Stimulated activated CD4-positive, alpha-beta T cell treated with anti-CD3 and anti-CD28 coated beads, TNF-alpha, amount 100 ng/mL, for 48 hours (primary cell): ENCODE measurements at regions not wholly inside any gene's neighbourhood (a gene's known extent, or its start where the extent isn't known, plus 50 kb on each side); places are given as distances from the start of the nearest gene placed in this dataset.

Experiments
- DNase-seq, 3 donors: peaks; one replicate each; pipeline ENCODE4 v3.0.0-alpha.2; 2020; ENCODE audit warnings: low read depth in 3 of 3

DNA sequence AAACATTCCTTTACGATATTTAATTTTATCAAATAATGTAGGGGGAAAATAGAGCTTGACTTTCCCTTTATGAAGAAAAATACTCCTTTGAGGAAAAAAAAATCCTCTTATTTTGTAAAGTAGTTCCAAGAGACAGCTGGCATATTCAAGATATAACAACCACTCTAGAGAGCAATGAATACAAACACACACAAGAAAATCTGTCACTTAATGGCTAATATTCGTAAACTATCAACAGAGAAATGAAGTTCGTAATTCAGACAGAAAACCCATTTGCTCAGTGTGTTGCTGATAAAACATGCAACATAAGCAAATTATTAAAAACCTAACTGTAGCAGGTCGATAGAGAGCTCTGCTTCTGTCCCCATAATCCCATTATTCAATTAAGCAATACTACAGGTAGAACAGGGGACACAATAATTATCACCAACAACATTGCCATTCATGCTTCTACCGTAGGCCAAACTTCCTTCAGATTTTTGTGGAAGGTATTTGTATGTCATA, 714.4 kb upstream of the MARCKS start:
- no peak for DNase-seq

DNA sequence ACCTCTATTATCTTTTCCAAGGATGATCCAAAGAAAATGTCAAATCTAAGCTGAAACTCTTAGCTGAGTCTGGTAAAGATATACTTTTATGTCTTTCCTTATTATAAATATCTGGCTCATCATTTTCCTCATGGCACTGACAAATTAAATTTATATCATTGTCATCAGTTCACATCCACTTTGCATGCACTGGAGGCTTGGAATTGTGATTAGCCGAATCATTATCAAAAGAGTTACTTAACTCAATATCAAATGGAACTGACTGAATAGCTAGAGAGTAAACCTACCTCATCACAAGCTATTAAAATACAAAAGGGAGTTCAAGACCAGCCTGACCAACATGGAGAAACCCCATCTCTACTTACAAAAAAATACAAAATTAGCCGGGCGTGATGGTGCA, 713.9 kb upstream of the MARCKS start:
- DNase-seq, result no peak

DNA sequence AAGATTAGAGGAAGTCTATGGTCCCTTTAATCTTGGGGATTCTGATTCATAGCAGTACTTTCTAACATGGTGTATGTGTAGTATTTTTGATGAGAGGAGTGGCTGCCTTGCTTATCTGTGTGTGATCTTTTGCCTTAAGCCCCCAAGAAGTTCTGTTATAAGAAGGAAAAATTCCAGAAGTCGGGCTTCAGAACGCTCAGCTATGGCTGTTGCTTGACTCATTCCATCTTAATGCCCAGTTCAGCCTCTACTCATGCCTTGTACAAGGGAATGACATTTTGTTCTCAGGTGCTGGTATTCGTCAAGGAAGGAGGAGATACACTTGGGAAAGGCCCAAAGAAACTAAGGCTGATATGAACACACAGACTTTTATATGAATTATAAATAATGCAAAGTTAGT, 713.0 kb upstream of the MARCKS start:
- DNase-seq, result no peak

DNA sequence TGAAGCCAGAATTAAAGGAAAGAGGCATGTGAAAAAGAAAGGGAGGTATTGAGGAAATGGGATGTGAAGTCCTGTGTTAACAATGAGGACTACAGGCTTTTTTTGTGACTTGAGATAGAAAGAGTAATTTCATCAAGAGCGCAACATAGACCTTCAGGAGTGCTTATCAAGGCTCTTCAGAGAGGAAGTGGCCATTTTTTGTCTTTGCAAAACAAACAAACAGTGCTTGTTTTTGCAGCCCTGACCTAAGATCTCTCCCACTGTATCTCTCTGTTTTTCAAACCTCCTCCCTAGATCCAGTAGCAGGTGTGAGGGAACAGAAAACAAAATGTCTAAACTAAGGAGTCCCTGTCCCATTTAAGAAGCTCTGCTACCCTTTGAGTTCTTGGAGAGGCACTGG, 710.3 kb upstream of the MARCKS start:
- DNase-seq, result no peak

DNA sequence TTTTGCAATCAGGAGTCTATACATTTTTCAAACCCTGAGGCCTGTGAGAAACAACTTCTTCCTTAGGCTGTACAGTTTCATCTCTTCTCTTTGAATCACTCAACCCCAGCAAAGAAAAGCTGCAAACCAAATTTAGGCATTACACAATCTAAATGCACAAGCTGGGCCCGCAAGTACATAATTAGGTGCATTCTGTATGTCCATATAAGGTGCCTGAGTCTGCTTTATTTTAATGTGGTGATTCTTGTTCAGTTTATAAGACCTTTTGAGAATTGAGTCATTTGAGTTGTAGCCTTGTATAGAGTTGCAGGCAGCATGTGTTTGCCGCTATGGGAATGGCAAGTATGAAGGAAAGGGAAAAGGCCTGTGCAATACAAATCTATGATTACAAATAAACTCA, 709.6 kb upstream of the MARCKS start:
- no peak for DNase-seq

DNA sequence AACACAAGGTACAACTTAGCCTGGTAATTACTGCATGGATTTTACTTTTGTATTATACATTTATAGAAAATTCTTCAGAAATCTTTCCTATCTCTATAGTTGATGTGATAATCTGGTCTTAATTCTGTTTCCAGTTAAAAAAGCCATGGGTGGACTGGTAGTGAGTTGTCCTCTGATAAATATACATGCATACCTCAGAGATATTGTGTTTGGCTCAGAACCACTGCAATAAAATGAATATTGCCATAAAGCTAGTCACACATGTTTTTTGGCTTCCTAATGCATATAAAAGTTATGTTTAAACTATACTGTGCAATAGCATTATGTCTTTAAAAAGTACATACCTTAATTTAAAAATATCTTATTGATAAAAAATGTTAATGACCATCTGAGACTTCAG, 708.6 kb upstream of the MARCKS start:
- no peak for DNase-seq

DNA sequence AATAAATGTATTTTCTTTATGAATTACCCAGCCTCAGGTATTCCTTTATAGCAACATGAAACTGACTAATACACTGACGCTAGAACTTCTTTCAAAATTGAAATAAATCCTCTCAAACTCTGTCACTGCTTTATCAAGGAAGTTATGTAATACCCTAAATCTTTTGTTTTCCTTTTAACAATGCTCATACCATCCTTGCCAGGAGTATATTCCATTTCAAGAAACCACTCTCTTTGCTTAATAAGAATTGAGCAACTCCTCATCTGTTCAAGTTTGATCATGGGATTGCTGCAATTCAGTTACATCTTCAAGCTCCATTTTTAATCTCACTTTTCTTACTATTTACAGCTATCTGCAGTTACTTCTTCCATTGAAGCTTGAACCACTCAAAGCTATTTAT, 707.6 kb upstream of the MARCKS start:
- no peak for DNase-seq

DNA sequence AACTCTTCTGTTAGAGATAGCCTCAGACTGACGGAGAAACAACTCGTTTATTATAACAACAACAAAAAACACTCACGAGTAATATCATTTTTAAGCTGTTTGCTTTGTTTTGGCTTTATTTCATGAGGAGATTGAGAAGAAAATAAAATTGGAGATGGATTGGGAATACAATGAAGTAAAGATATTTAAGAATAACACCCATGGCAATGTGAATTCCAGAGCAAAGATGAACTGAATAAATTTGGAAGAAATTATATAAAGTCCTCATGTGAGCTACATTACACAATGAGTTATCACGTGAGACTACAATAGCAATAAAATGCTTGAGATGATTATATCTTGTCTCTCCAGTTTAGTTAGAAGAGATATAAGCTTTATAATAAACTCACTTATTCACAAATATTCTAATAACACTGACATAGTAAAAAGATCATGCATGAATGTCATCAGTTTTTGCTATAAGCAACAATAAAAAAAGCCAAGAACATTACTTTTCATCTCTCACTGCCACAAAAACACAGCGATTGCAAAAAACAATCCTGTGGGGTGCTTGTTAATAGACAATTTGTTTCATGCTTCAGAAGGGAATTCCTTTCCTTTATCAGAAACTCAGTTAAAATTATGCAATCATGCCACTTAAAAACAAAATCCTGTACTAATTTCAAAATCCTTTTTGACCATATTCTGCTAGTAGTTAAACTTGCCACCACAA, 696.7 kb upstream of the MARCKS start:
- DNase-seq, result no peak

DNA sequence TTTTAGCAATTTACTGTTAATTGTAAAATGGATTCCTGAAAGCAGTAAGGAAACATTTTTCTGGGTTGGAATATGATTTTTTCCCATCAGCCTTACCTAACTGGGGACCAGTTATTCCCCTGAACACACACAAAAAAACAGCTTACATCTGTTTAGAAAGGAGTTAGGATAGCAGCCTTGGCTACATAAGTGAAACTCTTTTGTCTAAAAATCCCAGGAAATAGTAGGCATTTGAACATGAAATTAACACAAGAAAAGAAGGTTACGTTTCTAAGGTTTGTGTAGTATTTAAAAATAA, 696.2 kb upstream of the MARCKS start:
- DNase-seq, result no peak

DNA sequence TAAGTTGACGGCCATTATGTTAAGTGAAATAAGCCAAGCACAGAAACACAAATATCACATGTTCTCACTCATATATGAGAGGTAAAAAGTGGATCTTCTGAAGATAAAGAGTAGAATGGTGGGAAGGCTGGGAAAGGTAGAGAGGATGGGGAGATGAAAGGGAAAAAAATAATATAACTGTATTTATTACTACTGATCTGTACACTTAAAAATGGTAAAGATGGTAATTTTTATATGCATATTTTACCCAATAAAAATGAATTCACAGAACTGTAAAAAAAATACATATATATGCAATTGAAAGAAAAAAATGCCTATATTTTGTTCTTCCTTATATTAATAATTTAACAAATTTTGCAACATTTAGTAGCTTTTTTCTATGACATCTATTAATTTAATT, 694.4 kb upstream of the MARCKS start:
- no peak for DNase-seq

DNA sequence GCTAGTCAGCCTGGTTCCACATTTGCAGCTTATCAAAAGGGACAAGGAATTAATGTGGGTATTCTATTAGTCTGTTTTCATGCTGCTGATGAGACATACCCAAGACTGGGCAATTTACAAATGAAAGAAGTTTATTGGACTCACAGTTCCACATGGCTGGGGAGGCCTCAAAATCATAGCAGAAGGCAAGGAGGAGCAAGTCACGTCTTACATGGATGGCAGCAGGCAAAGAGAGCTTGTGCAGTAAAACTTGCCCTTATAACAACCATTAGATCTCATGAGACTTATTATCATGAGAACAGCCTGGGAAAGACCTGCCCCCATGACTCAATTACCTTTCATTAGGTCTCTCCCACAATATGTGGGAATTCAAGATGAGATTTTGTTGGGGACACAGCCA, 689.1 kb upstream of the MARCKS start:
- DNase-seq, result no peak

DNA sequence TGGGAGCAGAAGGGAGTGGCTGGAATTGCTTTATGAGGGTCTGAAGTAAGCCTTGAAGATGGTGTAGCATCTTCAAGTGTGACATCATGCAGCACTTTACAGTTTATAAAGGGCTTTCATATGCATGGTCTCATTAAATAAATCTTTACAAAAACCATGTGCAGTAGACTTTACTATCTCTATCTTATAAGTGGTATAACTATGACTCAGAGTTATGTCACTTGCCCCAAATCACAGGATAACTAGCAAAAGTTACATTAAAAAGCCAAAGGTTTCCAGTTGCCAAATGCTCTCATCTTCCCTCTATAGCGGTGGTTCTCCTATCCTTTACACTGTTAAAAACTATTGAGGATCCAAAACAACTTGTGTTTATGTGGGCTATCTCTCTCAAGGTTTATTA, 687.7 kb upstream of the MARCKS start:
- no peak for DNase-seq

DNA sequence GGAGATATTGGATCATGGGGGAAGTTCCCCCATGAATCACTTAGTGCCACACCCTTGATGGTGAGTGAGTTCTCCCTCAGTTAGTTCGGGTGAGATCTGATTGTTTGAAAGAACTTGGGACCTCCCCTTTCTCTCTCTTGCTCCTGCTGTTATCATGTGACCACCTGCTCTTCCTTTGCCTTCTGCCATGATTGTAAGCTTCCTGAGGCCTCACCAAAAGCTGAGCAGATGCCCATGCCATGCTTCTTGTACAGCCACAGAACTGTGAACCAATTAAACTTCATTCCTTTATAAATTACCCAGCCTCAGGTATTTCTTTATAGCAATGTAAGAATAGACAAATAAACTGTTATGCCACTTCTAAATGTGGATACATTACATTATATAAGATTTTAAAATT, 686.7 kb upstream of the MARCKS start:
- DNase-seq, result no peak

DNA sequence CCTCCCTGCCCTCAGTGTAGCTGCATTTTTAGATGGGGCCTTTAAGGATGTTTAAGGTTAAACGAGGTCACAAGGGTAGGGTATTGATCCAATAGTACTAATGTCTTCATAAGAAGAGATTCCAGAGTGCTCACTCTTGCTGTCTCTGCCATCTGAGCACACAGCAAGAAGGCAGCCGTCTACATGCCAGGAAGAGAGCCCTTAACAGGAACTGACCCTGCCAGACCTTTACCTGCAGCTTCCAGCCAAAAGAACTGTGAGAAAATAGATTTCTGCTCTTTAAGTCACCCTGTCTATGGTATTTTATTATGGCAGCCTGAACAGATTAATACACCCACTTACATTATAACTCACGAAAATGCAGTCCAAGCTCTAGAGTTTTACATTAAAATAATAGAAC, 685.3 kb upstream of the MARCKS start:
- DNase-seq, result no peak

DNA sequence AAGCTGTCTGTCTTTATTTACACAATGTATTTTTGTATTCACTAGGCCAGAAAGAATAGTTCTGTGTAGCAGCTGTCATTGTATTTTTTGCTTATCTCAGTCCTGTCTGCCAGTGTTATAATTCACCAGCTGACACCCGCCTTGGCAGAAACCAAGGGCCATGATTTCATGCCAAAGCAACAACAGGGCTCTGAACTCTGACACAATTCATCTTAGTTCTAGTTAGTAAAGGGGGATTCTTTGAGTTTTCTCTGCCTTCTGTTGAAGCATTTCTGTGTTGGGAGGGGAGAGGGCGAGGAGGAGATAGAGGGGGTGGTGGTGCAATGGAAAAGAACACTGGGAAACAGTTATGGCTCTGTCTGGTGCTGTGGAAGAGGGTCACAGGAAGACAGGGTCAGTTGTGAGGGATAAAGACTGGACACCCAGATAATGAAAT, 684.6 kb upstream of the MARCKS start:
- DNase-seq, result no peak

DNA sequence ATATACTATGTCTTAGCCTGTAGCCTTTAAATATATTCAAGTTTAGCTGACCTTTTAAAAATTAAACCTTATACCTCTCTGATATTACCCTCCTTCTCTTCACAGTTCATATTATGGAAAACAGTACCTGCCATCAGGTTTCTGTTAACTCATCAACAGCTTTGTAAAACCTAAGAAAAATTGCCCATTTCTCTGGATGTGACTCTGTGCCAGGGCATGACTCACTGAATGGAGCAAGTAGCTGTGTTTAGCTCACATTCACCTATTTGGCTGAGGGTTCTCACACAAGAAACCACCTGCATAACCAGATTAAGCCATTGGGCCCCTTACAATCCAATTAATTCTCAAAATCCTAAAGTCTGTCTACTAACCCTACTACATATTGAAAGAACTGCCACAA, 678.8 kb upstream of the MARCKS start:
- no peak for DNase-seq

DNA sequence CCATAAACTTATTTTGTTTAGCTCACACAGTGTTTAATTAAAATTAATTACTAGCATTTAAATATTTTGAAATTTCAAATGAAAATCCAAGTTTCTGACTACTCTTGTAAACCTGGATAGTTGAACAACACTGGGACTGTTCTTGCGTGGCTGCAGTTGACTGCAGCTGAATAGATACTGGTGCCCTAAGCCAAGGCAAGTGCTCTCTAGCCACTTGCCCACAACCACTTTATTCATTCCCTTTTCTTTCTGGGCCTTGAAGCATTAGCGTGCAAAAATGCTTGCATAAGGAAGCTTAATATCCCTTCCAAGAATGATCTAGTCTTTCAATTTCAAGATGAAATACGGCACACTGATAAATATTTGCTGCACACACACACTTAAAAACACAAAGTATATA, 676.0 kb upstream of the MARCKS start:
- no peak for DNase-seq

DNA sequence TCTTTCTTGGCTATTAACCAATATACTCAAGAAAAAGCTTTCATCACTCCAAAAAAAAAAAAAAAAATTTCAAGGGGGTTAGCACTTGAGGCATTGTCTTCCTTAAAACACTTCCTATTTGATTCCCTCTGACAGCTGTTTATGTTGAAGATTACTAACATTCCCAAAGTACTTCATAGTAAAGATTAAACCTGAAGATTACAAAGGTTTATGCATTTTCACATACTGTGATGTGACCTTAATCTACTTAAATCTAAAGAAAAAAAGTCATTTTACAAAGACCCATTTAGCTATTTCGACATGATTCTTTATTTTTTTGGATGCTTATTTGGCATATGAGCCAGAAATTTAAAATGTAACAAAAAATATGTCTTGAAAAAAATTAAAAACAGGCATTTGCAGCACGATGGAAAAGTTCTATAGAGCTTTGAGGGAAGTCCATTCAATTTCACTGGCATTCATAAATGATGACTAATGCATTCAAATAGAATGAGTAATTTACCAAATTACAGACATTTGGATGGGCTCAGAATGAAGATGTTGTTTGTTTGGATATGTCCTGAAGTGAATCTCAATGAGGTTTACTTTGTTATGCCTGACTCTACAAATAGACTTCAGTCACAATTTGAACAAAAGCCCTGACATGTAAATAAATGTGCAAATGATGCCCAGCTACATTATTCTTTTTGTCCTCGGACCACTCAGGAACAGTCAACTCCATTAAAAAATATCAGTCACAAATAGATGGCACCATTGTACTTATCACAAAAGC, 674.6 kb upstream of the MARCKS start:
- DNase-seq, result no peak

DNA sequence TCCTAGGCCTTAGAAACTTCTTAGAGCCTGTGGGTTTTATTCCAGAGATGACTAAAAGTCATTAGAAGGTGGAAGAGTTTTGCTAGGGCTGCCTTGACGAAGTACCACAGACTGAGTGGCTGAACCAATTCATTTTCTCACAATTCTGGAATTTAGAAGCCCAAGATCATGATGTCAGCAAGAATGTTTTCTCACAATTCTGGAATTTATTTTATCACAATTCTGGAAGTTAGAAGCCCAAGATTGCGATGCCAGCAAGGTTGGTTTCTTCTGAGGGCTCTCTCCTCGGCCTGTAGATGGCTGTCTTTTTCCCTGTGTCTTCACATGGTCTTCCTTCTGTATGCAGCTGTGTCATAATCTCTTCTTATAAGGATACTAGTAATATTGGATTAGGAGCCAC, 672.9 kb upstream of the MARCKS start:
- DNase-seq, result no peak

DNA sequence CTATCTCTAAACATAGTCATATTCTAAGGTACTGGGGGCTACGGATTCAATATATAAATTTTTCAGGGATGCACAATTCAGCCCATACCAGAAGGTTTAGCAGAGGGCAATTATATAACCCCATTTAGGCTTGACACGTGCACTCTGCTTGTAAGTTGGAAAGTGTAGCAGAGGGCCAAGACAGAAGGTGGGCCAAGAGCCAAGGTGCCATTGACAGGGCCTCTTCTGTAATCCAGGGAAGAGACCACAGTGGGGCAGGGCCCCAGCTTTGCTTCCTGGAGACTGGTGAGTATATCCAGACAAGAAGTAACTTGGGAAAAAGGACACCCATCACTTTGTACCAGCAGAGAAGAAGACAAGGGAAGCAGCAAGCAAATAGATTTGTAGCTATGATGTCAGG, 672.4 kb upstream of the MARCKS start:
- DNase-seq, result no peak

DNA sequence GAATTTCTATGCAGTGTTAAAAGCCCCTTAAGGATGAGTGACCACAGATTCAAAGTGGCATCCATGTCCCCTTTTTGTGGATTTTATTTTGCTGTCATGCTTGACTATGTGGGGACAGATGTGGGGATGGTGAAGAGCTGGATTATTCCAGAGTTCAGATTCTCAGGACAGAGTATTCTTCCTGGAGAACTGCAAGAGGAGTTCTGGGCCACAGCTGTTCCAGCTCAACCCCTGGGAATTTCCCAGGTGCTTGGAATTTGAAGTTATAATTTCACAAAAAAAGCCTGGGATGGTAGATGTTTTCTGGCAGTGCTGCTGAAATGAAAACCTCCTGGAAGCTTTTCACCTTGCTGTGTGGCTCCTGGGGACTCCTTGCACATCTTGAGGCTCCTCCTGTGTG, 671.8 kb upstream of the MARCKS start:
- no peak for DNase-seq

DNA sequence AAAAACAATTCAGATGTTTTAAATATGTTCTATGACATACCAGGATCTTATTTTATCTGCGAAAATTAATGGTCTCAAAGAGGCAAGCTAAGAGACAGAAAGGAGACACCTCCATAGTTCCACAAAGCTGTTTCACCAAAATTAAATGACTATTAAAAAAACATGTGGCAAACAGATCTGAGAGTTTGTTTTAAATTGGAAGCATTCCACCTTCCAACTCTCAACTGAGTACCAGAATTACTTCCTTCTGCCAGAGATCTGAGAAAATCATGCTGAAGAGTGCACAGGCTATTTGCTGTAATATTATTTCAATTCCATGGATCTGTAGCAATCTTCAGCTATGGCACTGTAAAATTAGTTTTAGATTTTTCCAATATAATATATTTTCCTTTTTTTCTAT, 669.5 kb upstream of the MARCKS start:
- DNase-seq, result no peak

DNA sequence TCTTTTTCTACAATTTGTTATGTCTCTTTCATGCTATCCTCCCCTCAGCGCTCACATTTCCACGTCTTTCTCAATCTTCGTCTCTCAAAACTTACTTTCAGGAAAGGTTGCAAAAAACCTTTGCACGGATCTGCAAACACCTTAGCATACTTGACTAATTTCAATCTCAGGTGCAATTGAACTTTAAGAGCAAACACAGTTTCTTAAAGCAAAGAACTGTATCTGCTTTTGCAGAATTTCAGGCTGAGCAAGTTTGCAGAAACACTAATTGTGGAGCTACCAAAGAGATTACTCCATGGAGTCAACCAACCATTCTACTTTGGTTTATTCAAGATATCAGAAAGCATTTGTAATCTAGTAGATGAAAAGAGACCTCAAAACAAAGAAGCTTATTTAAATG, 668.2 kb upstream of the MARCKS start:
- no peak for DNase-seq

DNA sequence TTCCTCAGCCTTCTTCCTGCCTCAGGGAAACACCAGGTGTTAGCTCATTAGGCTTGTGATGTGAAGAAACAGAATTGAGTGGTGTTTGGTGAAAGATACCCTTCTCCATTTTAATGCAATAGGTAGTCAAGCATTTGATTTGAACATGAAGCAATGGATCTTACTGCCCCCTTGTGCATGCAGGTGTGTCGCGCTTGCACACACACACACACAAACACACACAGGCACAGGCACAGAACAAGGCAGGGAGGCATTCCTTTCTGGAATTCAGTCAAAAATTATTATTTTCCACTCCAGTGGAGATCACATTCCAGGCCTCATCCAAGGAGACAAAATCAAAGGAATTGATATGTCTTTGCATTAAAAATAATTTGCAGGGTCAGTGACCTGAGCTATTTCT, 667.0 kb upstream of the MARCKS start:
- DNase-seq, result no peak
